ENCODE measurements at regions not wholly inside any gene's neighbourhood (a gene's known extent, or its start where the extent isn't known, plus 50 kb on each side); places are given as distances from the start of the nearest gene placed in this dataset.

DNA sequence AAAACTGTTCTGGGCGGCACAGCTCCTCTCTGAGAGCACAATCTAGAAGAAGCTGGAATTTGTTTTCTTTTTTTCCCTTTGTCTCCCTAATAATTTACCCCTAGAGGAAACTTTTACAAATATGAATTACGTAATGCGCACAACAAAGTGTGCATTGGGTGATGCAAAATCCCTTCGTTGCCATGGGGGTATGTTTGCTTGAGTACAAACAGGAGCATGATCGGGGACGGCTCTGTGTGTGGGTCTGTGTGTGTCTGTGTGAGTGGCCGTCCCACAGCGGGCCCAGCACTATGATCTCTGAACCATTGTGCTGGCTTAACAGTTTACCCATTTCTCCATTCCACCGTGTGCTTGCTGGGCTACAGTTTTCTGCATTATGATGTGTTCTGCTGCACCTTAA lies 278.2 kb downstream of the CDC5L start:
- Histone ChIP-seq H2AFZ (ENCODE audit: low read length) (no peak overlapping the region), H3K27ac (ENCODE audit: low read depth, low read length, poor library complexity, severe bottlenecking) (no peak overlapping the region), H3K9me3 (ENCODE audit: low read length) (no peaks in the 10 kb centered on the region), H3K4me2 (ENCODE audit: low read length) (no peak overlapping the region), H3F3A (ENCODE audit: insufficient read depth, low read length) (no peaks in the 10 kb centered on the region), H3K36me3 (ENCODE audit: insufficient read depth, low read length) (no peaks in the 10 kb centered on the region), H3K79me2 (ENCODE audit: insufficient read depth, low read length) (no peaks in the 10 kb centered on the region), H4K20me1 (ENCODE audit: insufficient read depth, low read length) (no peaks in the 10 kb centered on the region), H3K27me3 (ENCODE audit: insufficient read depth, low read length) (no peaks in the 10 kb centered on the region), H3K9me2 (ENCODE audit: low read depth, low read length) (no peaks in the 10 kb centered on the region), H3K4me3 (ENCODE audit: low read depth, low read length, poor library complexity, severe bottlenecking) (no peak overlapping the region), H3K4me1 (ENCODE audit: insufficient read depth, low read length, severe bottlenecking) (no peaks in the 10 kb centered on the region), H3K9ac (ENCODE audit: low read length) (no peak overlapping the region)
- TF ChIP-seq EZH2 (IDR thresholded peaks at IDR 0.05; ENCODE audit: borderline replicate concordance, low read length) (no peak), CTCF (IDR thresholded peaks at IDR 0.05; ENCODE audit: low read length) (no peak)

DNA sequence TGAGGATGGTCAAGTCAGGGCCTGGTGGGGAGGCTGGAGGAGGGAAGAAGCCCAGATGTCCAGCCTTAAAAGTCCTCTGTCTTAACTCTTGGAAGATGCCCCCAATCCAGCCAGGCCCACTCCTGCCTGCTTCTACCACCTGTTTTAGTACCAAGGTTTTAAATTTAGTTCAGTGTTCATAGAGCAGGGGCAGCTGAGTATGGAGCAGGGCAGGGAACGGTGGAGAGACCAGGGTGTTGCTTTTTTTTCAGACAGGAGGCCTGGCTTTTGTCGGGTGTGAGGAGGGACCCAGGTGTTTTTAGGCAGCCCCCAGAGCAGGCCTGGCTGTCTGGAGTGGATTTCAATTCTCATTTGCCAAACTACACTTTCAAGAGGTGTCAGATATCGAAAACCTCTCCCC lies 278.8 kb downstream of the CDC5L start:
- Histone ChIP-seq H3K36me3 (ENCODE audit: insufficient read depth, low read length) (no peaks in the 10 kb centered on the region), H3K4me3 (ENCODE audit: low read depth, low read length, poor library complexity, severe bottlenecking) (no peak overlapping the region), H3K27me3 (ENCODE audit: insufficient read depth, low read length) (no peaks in the 10 kb centered on the region), H3K4me2 (ENCODE audit: low read length) (no peak overlapping the region), H2AFZ (ENCODE audit: low read length) (no peak overlapping the region), H3K9me3 (ENCODE audit: low read length) (no peaks in the 10 kb centered on the region), H3K9me2 (ENCODE audit: low read depth, low read length) (no peaks in the 10 kb centered on the region), H4K20me1 (ENCODE audit: insufficient read depth, low read length) (no peaks in the 10 kb centered on the region), H3K4me1 (ENCODE audit: insufficient read depth, low read length, severe bottlenecking) (no peaks in the 10 kb centered on the region), H3K9ac (ENCODE audit: low read length) (no peak overlapping the region), H3K27ac (ENCODE audit: low read depth, low read length, poor library complexity, severe bottlenecking) (no peak overlapping the region), H3K79me2 (ENCODE audit: insufficient read depth, low read length) (no peaks in the 10 kb centered on the region), H3F3A (ENCODE audit: insufficient read depth, low read length) (no peaks in the 10 kb centered on the region)
- TF ChIP-seq CTCF (IDR thresholded peaks at IDR 0.05; ENCODE audit: low read length) (no peak), EZH2 (IDR thresholded peaks at IDR 0.05; ENCODE audit: borderline replicate concordance, low read length) (no peak)

- no peaks in the 10 kb centered on the region for H4K20me1 ChIP-seq (ENCODE audit: insufficient read depth, low read length)
- TF ChIP-seq CTCF (IDR thresholded peaks at IDR 0.05; ENCODE audit: low read length): no peak
- no peak for TF ChIP-seq EZH2 (IDR thresholded peaks at IDR 0.05; ENCODE audit: borderline replicate concordance, low read length)
- H3K4me1 ChIP-seq (ENCODE audit: insufficient read depth, low read length, severe bottlenecking): no peaks in the 10 kb centered on the region
- no peaks in the 10 kb centered on the region for H3K79me2 ChIP-seq (ENCODE audit: insufficient read depth, low read length)
- H2AFZ ChIP-seq (ENCODE audit: low read length): no peak overlapping the region
- H3K9me3 ChIP-seq (ENCODE audit: low read length): no peaks in the 10 kb centered on the region
- no peak overlapping the region for H3K27ac ChIP-seq (ENCODE audit: low read depth, low read length, poor library complexity, severe bottlenecking)
- no peaks in the 10 kb centered on the region for H3K36me3 ChIP-seq (ENCODE audit: insufficient read depth, low read length)
- no peak overlapping the region for H3K9ac ChIP-seq (ENCODE audit: low read length)
- no peaks in the 10 kb centered on the region for H3F3A ChIP-seq (ENCODE audit: insufficient read depth, low read length)
- no peak overlapping the region for H3K4me3 ChIP-seq (ENCODE audit: low read depth, low read length, poor library complexity, severe bottlenecking)
- H3K4me2 ChIP-seq (ENCODE audit: low read length): no peak overlapping the region
- no peaks in the 10 kb centered on the region for H3K9me2 ChIP-seq (ENCODE audit: low read depth, low read length)
- H3K27me3 ChIP-seq (ENCODE audit: insufficient read depth, low read length): no peaks in the 10 kb centered on the region
Measured at GRCh38 chr6:44667226-44667625, 279.7 kb downstream of the CDC5L start.

All from OCI-LY1 (cell line).